ENCODE measurements at regions not wholly inside any gene's neighbourhood (a gene's known extent, or its start where the extent isn't known, plus 50 kb on each side); places are given as distances from the start of the nearest gene placed in this dataset.

GRCh38 chr20:30489614-30490003 is 767.9 kb upstream of the DEFB115 start:
- dilution Hi-C loops (cut with MboI; ENCODE audit: extremely low pct_ligation_motif_present, low sequenced_read_pairs) = no loop called here

More at GRCh38 chr20:30489614-30490003, 767.9 kb upstream of the DEFB115 start:
- Histone ChIP-seq H3K9ac (replicated peaks; ENCODE audit: extremely low read depth, insufficient read depth, low read length) (no peak overlapping the region), H3K27me3 (ENCODE audit: control insufficient read depth in 2 of 2, insufficient read depth in 2 of 2, low read length in 2 of 2) (no peaks in the 10 kb centered on the region), H3K4me3 (replicated peaks in 1 of 3; ENCODE audit: insufficient read depth in 1 of 3, low read depth in 1 of 3, low read length in 3 of 3) (no peak overlapping the region), H3K4me1 (ENCODE audit: control insufficient read depth, extremely low read depth, insufficient read depth, low read length) (no peaks in the 10 kb centered on the region), H2AFZ (ENCODE audit: low read depth, low read length) (no peak overlapping the region), H3K4me2 (ENCODE audit: insufficient read depth, low read length) (no peak overlapping the region), H3K9me1 (replicated peaks; ENCODE audit: control insufficient read depth, extremely low read depth, insufficient read depth, low read length) (no peaks in the 10 kb centered on the region), H3K9me3 (replicated peaks; ENCODE audit: control insufficient read depth, insufficient read depth, low read length) (no peaks in the 10 kb centered on the region), H3K79me2 (ENCODE audit: control insufficient read depth, insufficient read depth, low read length) (no peaks in the 10 kb centered on the region), H3K27ac (ENCODE audit: insufficient read depth, low read depth, low read length) (no peak overlapping the region), H3K36me3 (ENCODE audit: control insufficient read depth in 2 of 2, extremely low read depth in 1 of 2, insufficient read depth in 2 of 2, low read length in 2 of 2) (no peaks in the 10 kb centered on the region), H4K20me1 (replicated peaks; ENCODE audit: control insufficient read depth, extremely low read depth, insufficient read depth, low read length) (no peaks in the 10 kb centered on the region)
- DNase-seq (ENCODE audit: low read depth, low spot score) = no peak
- no TSS peak for BruUV-seq (replicated peaks)
- FAIRE-seq = no peak
- POLR2A ChIA-PET = no interaction called here
- CTCF ChIA-PET = no interaction called here
- intact Hi-C loops (cut with micrococcal nuclease) = no loop called here
- TF ChIP-seq POLR2AphosphoS5 (IDR thresholded peaks at IDR 0.05; ENCODE audit: insufficient read depth, low read depth, low read length) = no peak
- TF ChIP-seq GATA2 (IDR thresholded peaks at IDR 0.05; ENCODE audit: insufficient read depth, insufficient read length, low read depth, low read length) = no peak
- TF ChIP-seq MYC (IDR thresholded peaks at IDR 0.05; ENCODE audit: low read depth, low read length) = no peak
- no peak for TF ChIP-seq EZH2 (IDR thresholded peaks at IDR 0.05; ENCODE audit: borderline replicate concordance, low read depth, low read length, severe bottlenecking)
- no peak for TF ChIP-seq CTCF (IDR thresholded peaks at IDR 0.05; ENCODE audit: extremely low read depth in 1 of 2, insufficient read depth in 1 of 2, low read depth in 1 of 2, low read length in 2 of 2)
- no peak for TF ChIP-seq JUN (IDR thresholded peaks at IDR 0.05; ENCODE audit: borderline replicate concordance, insufficient read depth, insufficient read length, low read depth)
- no peak for TF ChIP-seq POLR2A (IDR thresholded peaks at IDR 0.05; ENCODE audit: low read depth, low read length)
- no peak for TF ChIP-seq MAX (IDR thresholded peaks at IDR 0.05; ENCODE audit: insufficient read depth, insufficient read length)
- no peak for TF ChIP-seq FOS (IDR thresholded peaks at IDR 0.05; ENCODE audit: borderline replicate concordance, insufficient read depth, low read length)

All from endothelial cell of umbilical vein (primary cell).